Cardiac fibroblast (primary cell): ENCODE measurements at regions not wholly inside any gene's neighbourhood (a gene's known extent, or its start where the extent isn't known, plus 50 kb on each side); places are given as distances from the start of the nearest gene placed in this dataset.

ENCODE experiments used
- DNase-seq, 2 donors: peaks; one replicate each; pipeline versions ENCODE4 v3.0.0 to v3.0.0-alpha.2; 2010; ENCODE audit warnings: low read depth in 2 of 2
- H3K4me3 ChIP-seq, 2 donors: replicated peaks in 1 of 2; 1 replicate in 1 of 2; 2 replicates in 1 of 2; pipeline ENCODE4 v1.5.1; 2011; ENCODE audit warnings: low read depth in 2 of 2, low read length in 2 of 2, mild to moderate bottlenecking in 2 of 2, moderate library complexity in 1 of 2
- TF ChIP-seq, protein P1 (sequence below): IDR thresholded peaks from one replicate; pipeline ENCODE4 v1.5.1; 2011; ENCODE audit warnings: low read depth, mild to moderate bottlenecking, low read length, inconsistent platforms

DNA sequence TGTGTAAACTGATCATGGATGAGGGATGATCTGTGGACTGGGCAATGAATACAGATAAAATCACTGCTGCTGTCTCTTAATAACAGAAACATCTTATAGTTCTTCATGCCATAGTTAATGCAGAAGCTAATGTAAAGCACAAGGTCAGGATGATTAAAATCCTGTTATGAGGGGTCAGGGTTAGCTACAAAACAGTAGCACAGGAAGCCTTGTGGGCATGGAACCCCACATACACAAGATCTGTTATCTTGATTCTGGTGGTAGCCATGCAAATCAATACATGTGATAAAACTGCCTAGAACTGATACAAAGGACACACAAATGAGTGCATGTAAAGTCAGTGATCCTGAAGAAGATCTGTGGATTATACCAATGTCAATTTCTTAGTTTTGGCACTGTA, 96.4 kb downstream of the KLF12 start:
- TF ChIP-seq, protein P1, sequence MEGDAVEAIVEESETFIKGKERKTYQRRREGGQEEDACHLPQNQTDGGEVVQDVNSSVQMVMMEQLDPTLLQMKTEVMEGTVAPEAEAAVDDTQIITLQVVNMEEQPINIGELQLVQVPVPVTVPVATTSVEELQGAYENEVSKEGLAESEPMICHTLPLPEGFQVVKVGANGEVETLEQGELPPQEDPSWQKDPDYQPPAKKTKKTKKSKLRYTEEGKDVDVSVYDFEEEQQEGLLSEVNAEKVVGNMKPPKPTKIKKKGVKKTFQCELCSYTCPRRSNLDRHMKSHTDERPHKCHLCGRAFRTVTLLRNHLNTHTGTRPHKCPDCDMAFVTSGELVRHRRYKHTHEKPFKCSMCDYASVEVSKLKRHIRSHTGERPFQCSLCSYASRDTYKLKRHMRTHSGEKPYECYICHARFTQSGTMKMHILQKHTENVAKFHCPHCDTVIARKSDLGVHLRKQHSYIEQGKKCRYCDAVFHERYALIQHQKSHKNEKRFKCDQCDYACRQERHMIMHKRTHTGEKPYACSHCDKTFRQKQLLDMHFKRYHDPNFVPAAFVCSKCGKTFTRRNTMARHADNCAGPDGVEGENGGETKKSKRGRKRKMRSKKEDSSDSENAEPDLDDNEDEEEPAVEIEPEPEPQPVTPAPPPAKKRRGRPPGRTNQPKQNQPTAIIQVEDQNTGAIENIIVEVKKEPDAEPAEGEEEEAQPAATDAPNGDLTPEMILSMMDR = no peak
- DNase-seq = no peak
- no peak overlapping the region for H3K4me3 ChIP-seq

DNA sequence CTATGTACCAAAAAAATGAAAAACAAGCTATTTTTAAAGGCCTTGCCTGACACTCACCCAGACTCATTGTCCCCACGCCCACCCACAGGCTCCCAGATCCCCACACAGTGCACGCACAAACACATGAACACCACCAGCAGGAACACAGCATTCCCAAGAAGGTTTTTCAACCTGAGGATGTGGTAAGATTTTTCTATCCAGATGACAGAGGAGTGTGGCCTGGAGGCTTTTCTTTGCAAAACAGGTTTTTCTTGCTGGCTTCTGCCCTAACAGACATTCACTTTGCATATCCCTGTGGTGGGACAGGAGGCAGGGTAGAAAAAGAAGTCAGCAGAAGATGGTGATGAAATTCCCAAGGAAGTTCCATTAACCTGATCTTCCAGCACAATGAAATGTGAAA, 97.8 kb downstream of the KLF12 start:
- no peak for DNase-seq
- no peak overlapping the region for H3K4me3 ChIP-seq
- TF ChIP-seq, protein P1 = no peak

DNA sequence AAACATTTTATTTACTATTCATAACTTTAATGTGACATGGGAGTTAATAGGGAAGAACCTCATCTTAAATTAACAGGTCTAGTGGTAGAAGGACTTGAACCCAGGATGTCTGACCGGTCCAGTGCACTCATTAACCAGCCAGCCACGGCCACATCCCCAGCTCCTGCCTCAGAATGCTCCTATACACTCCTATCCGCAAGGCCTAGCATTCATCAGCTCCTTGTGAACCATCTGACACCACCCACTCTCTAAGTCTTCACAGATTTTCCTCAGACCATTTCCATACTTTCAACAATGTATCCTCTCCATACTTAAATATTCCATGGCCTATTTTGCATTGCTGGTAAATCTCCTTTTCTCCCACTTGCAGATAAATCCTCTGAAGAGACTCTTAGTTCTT, 98.3 kb downstream of the KLF12 start:
- no peak for DNase-seq
- TF ChIP-seq, protein P1 = no peak
- no peak overlapping the region for H3K4me3 ChIP-seq

DNA sequence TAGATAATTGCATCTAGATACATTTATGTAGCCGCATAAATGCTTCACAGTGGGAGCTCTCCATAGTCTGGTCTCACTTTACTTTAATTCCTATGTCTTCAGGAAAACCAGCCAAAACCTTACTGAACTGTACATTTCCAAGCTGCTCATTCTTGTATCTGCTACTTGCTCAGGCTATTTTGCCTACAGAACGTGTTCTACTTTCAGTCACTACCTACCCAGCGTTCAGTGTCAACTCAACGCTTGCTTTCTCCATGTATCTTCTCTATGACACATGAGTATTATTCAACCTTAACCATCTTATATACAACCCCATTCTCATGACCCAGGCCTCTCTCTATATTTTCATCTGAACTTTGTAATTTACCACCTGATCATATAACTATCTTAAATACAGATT, 101.9 kb downstream of the KLF12 start:
- TF ChIP-seq, protein P1 = no peak
- no peak overlapping the region for H3K4me3 ChIP-seq
- no peak for DNase-seq

DNA sequence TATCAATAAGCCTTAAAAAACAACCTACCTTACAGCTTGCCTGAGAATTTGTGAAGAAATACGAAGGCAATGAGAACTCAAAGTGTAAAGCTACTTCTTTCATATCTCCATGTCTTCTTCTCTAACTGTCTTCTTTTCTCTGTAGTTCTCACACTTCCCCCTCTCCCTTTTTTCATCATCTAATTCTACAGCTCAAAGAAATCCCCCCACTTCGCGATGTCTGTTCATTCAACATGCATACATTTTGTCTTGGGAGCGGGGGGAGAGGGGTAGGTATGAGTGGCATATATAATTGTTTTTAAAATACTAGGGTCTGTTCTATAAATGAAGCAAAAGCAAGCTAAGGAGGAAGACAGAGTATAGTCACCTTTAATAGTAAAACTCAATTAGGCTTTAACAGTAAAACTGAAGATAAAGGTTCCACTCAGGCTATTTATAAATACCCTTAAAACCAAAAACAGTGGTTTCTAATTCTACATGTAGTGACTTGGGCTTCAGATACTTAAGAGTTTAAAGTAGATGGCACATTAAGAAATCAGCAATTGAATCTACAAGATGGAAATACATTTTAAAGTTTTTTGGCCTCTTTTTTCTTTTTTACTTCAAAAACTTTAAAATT, 106.9 kb downstream of the KLF12 start:
- TF ChIP-seq, protein P1 = no peak
- no peak for DNase-seq
- H3K4me3 ChIP-seq = no peak overlapping the region

DNA sequence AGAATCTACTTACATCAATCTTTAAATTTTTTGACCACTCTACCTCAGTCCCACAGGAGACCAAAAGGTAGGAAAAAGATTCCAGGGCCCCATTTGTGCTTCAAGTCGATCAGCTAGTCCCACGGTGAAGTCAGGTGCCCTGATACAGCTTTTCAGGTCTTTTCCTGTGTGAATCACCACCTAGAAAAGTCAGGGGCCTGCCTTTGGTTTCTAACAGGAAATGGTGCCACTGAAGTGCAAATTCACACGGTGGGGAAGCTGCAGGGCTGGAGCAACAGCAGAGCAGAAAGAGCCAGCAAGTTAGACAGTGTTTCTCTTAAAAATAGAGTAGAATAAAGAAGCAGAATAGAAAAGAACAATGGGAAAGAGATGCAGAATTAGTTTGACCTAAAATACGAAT, 107.5 kb downstream of the KLF12 start:
- TF ChIP-seq, protein P1 = no peak
- peak; percentile 15 to 21 for DNase-seq
- H3K4me3 ChIP-seq = no peak overlapping the region

DNA sequence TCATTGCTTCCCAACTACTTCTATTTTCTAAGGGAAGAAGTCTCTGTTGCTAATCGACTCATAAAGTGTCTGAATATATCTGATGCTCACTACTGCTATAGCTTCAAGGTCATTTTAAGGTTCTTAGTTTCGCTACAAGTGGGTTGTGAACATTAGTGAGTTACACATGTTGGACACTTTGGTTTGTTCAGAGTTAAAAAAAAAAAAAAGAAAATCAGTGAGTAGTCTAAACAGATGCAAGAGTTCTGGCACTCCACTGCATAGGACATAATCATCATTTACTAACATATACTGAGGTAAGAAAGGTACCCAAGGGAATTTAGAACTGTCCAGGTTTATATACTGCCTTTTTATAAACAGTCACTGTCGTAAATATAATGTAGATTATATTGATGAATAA, 108.8 kb downstream of the KLF12 start:
- DNase-seq = no peak
- H3K4me3 ChIP-seq = no peak overlapping the region
- TF ChIP-seq, protein P1 = no peak
